ENCODE measurements at regions not wholly inside any gene's neighbourhood (a gene's known extent, or its start where the extent isn't known, plus 50 kb on each side); places are given as distances from the start of the nearest gene placed in this dataset.

DNA sequence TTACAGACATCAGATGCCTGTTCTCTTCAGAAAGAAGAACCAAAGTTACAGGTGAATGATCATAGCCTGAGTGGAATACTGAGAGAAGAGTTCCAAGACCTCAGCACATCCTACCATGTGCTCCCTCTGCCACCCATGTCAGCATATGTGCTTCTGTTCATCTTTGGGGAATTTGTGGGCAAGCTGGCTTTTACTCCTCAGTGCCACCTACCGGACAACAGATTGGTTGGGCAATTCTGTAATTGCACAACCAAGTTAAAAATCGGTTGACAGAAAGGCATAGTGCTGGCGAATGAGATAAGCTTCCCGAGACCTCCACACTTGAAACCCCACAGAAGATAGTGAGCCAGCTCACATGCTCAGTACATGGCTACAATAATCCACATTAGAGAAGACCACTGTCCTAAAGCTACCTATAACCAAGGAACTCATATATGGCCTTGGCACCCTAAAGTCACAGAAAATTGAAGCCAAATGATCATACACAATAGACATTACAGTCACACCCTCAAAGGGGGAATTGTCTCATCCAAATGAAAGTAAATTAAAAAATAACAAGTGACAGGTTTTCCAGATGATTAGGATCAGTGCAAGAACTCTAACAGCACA lies 1238.0 kb upstream of the NUDT12 start:
- TF ChIP-seq, protein P1, sequence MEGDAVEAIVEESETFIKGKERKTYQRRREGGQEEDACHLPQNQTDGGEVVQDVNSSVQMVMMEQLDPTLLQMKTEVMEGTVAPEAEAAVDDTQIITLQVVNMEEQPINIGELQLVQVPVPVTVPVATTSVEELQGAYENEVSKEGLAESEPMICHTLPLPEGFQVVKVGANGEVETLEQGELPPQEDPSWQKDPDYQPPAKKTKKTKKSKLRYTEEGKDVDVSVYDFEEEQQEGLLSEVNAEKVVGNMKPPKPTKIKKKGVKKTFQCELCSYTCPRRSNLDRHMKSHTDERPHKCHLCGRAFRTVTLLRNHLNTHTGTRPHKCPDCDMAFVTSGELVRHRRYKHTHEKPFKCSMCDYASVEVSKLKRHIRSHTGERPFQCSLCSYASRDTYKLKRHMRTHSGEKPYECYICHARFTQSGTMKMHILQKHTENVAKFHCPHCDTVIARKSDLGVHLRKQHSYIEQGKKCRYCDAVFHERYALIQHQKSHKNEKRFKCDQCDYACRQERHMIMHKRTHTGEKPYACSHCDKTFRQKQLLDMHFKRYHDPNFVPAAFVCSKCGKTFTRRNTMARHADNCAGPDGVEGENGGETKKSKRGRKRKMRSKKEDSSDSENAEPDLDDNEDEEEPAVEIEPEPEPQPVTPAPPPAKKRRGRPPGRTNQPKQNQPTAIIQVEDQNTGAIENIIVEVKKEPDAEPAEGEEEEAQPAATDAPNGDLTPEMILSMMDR (conservative IDR thresholded peaks at IDR 0.05 in 1 of 2, IDR thresholded peaks at IDR 0.05 in 1 of 2; ENCODE audit: extremely low read depth in 1 of 2, insufficient read depth in 1 of 2, low read depth in 1 of 2, low read length in 2 of 2) = peak; percentile 32 to 55
- no peak for TF ChIP-seq EZH2 (IDR thresholded peaks at IDR 0.05; ENCODE audit: borderline replicate concordance, low read length)

Data from mammary epithelial cell (primary cell).